HG03558 (cell line): ENCODE measurements at regions not wholly inside any gene's neighbourhood (a gene's known extent, or its start where the extent isn't known, plus 50 kb on each side); places are given as distances from the start of the nearest gene placed in this dataset.
"Not testable (repeated sequence)": the region's sequence is repeated elsewhere in the genome, so short reads cannot be mapped to it uniquely, and the experiment has no call there.

ENCODE experiments used
- ATAC-seq: cut with Tn5 transposase; IDR thresholded peaks from one replicate; pipeline ENCODE4 v1.9.1; 2021; ENCODE audit warnings: moderate number of reproducible peaks; ENCODE audit not compliant: unreplicated experiment; ENCODE audit errors: extremely low read depth

DNA sequence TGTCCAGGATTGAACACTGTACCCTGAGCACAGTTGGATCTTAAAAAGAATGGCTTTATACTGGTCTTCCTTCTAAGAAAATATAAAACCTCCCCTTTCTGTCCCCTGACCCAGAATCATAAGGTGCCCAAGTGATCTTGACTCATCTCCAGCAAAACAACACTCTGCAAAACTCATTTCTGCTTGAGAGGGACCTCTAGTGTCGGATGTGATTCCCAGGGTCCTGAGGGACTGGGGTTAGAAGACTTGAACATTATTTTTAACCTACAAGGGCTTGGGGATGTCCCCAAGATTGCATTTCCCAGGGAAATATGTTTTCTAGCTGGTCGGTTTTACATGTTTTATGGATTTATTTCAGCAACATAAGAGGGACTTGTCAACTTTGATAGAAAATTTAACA lies 1318.5 kb upstream of the CELF4 start:
- no peak for ATAC-seq

DNA sequence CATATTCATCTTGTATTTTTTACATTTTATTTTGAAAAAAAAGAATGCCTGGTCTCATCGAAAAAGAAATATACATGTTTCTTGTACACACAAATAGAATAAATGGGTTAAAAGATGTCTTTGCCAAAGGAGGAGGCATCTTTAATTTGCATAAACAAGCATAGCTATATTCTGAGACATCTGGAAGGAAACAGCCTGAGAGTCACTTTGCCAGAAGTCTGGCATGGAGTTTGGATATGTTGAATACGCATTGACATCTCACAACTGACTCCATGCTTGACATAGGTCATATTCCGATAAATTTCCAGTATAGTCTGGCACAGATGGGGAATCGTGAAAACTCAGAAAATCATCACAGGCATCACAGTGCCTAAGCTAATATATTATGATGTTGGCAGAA lies 1317.5 kb upstream of the CELF4 start:
- no peak for ATAC-seq

DNA sequence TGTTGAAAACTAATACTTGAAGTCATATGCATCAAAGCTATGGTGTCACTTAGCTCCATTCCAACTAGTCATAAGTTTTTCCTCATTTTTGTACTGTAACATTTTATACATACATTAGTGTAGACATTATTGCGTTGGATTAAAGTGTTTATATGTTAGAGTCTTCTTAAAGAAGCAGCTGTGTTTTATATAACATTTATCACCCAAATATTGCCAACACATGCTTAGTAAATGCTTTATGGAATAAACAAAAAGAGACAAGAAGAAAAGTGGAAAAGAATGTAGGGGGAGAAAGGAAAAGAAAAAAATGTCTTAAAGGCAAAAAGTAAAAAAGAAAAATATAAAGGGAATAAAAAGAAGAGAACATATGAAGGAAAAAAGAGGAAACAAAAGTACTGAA lies 1314.3 kb upstream of the CELF4 start:
- ATAC-seq, result no peak

DNA sequence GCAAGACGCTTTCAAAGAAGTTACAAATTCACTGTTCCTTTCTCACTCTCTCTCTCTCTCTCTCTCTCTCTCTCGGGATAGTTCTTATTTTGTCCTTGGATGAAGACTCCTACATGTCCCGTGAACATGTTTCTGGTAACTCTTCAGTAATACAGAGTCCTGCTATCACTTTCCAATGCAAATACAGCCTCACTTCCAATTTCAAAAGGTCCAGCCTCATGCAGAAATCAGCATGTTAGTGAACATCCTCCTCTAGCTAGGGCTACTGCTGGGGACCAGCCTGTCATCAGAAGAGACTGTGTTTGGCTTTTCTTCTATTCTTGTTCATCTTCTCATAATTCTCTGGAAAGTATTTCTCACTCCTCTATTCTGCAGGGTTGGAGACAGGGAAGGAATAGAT lies 1306.7 kb upstream of the CELF4 start:
- ATAC-seq, result no peak

DNA sequence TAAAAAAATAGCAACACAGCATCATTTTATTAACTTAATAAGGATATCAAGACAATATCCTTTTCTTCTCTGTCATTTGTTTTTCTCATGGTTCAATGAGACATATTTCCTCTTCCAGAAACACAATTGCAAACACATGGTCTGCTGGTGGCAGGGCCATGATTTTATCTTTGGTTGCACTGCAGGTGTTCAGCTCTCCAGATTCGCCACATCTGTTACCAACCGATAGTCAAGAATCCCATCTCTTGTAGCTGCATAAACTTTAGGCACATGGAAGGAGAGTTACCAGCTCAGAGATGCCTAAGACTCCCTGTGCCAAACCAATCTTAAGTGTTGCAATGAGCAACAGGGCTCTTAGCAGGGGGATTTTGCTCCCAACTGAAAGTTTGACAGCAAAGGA lies 1303.2 kb upstream of the CELF4 start:
- no peak for ATAC-seq

DNA sequence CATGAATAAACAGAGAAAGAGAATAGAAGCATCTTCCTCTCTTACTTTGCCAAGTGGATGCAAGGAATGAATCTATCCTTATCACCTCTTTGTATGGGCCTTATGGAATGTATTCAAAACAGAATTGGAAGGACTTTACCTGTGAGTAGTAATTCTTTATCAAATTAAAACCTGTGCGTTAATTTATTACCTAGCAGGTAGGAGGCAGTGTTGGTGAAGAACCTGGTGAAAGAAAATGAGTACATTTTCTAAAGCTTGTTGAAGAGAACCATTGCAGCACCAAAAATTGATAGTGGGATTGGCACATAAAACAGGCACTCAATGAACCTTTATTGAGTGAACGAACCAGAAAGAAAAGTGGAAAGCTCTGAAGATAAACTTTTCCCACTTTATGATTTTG lies 1302.1 kb upstream of the CELF4 start:
- no peak for ATAC-seq

DNA sequence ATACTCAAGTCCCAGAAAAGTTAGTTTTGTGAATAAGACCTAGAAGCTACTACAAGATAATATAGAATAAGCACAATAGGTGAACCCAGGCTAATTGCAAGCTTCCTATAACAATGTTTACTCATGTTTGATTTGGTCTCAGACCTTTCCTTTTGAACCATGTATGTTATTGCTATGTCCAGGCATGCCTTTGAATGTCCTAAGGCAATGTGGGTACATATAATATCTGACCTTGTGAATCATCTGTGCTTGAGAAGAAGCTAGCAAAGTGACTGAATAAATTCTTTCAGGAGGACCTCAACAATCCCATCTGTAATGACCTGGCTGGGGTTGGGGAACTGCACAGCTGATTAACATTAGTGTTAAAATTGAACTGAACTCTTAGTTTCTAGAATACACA lies 1285.9 kb upstream of the CELF4 start:
- no peak for ATAC-seq

DNA sequence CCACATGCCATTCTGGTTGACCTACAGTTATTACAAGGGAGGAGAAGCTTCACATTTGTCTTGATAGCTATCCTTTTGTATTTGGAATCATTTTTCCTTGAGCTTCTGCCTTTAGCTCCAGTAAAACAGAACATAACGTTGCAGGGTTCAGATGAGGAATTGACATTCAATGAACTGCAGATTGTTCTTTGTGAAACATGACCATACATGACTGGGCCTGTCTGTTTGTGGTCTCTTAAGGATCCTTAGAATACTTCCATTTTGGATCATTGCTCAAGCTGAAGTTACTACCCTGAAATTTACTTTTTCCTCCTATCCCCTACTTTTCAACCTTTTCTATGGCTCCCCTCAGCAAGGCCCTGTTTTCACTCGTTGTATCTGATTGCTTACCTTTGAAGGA lies 1281.7 kb upstream of the CELF4 start:
- ATAC-seq, result no peak

DNA sequence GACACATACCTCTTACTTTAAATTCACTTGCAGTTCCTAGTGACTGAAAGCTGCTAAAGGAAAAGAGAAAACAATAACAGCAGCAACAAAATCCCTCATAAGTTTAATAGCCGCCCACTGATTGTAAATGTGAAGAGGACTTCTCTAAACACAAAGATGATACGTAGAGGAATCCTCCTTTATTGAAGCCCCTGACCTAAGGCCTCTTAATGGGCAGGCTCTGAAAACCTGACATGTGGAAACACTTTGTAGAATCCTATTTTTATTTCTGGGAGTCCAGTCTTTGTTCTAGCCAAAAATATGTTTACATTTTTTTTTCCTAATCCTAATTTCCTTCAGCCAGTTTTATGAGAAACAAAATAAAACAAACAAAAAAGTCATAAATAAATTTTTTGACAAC lies 1277.7 kb upstream of the CELF4 start:
- no peak for ATAC-seq

DNA sequence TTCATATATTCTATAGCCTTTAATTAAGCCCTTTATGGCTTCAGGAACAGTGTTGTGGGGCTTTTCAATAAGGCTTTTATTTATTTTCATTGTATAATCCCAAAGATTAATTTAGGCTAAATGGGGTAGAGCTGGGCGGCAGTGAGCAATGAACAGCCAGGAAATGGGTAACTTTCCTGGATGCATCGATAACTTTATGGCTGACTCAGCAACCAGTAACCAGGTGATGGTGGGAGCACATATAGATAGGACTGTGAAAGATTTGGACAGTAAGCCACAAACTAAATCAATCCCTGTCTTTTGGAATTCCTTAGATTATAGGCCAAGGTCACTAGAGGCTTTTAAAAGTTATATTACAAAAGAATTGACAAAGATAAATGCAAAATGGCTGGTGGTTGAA lies 1260.6 kb upstream of the CELF4 start:
- ATAC-seq, result no peak

DNA sequence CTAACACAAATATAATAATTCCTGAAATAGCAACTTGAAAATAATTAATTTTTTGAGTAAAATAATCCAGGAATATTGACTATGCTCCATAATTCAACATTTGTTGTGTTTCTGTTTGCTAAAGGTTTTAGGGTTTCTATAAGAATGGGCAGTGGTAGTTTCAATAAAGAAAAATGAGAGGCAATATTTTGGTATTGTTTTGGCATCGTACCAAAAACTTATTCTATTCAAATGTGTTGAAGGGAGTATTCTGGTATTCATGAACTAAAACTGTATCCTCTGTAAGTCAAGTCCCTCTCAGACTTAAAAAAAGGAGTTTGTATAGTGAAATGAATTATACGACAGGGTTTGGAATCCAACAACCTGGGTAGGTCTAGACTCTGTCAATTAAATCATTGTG lies 1245.6 kb upstream of the CELF4 start:
- ATAC-seq, result no peak

DNA sequence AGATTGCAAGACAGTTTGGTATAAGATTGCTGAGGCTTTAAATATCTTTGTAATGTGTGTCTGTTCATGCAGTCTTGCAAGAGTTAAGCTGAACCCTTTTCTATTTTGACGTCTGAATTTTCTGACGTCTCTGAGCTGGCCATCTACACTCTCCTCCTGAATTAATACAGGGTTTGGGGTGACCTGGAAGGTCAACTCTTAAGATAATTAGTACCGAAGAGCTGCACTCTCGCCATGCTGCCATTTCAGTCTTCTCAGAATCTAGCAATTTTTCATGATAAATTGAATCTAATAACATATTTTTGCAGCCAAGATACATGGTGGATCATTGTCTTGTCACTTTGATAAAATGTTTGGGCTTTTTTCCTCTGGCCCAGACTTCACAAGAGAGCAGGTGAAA lies 1245.2 kb upstream of the CELF4 start:
- no peak for ATAC-seq

DNA sequence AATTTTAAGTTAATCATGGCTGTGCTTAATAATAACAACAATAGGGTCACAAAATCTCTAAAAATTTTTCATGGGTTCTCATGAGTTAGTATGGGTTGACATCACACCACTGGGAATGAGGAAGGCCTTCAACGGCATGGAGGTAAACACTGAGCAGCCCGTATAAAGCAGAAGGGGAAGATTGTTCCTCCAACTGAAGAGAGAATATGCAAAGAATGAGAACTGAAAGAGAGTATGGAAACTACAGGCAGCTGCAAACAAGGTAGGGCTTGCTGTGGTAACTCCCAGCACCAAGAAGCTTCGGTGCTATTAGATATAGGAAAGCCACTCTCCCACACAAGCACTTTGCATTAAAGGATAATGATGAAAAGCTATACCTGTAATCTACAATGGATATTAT lies 1242.3 kb upstream of the CELF4 start:
- ATAC-seq, result no peak

DNA sequence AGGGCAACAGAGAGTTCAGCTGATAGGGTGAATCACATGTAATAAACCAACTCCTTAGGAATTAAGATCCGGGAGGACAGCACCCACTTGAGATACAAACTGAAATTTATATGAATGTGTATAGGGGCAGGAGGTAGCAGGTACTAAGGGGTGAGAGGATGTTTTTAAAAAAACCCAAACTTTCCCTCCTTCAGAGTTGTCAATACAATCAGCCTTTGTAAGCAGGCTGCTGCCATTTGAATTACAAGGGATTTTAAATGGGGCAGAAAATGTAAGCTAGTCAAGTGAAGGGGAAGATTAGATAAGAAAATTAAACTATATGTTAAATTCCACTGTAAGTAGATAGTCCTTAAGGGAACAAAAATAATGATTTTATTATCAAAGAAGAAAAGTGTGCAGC lies 1239.7 kb upstream of the CELF4 start:
- ATAC-seq, result no peak

DNA sequence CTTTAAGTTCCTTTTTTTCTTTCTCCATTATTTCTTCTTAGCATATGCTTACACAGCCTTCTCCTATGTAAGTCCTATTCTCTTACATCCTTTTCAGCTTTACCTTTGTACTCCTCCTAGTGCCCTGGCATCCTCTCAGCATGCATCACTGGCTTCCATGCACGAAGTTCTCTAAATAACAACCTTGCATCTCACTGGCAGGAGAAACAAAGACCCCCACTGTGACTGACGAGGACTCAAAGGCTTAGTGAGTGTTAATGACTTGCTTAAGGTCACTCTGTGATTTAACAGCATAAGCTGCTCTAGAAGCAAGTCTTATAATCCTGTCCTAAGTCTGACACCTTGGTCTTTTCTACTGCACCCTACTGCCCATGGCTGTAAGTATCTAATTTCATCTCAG lies 1236.0 kb upstream of the CELF4 start:
- ATAC-seq, result no peak

DNA sequence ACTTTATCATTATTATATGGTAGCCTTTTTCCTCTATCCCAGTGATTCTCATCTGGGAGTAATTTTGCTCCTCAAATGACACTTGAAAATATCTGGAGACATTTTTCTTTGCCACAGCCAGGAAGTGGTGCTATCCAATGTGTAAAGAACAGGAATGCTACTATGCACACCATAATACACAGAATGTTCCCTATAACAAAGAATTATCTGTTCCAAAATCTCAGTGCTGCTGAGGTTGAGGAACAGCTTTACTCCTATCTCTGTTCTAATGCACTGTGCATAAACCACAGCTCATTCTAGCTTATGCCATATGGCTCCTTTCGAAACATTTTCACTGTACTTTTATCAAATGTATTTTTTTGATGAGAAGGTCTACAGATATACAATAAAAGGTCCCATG lies 1231.2 kb upstream of the CELF4 start:
- no peak for ATAC-seq

DNA sequence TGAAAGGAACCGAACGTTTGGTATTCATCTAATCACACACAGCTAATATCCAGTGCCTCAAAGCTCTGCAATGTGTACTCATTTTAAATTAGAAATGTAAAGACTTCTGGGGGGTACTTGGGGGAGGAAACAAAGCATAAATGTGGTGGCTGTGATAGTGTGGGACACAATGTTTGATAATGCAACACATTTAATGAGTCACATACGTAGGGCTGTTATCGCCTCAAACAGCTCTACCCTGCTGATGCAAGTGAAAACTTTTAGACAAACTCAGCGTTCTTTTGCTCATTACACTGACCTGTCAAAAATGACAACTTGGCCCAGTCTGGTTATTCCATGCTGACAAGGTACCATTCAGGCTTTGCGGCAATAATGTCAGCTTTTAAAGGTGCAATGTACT lies 1227.1 kb upstream of the CELF4 start:
- ATAC-seq, result no peak

DNA sequence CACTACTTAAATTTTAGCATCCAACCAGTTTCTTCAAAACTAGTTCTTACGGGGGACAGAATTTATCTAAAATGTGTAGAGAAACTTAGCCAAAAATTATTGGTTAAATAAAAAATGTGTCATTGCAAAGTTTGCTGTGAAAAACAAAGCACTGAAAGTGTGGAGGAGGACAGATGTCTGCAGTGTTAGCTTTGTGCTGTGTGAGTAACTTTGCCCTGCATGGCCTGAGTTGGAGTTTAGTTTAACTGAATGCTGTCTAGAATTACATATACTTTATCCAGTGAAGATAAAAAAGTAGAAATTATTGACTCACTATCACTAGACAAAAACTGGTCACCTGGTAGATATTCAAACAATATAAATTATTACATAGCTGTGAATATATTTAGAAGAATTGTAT lies 1225.2 kb upstream of the CELF4 start:
- ATAC-seq, result no peak

DNA sequence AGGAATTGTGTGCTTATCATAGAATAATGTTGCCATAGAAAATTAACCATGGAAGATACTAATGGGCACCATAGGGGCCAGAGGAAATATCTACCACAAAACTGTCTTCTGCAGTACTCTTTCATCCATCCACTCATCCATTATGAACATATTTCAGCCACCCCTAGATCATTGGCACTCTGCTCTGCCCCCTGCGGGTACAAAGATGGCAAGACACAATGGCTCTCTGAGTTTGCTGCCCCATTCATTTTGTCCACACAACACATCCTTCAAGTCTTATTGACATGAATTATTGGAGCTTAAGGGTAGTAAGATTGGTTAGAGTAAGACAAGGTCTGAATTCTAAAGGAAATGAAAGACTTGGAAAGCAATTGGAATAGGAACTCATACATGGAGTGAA lies 1224.7 kb upstream of the CELF4 start:
- no peak for ATAC-seq

DNA sequence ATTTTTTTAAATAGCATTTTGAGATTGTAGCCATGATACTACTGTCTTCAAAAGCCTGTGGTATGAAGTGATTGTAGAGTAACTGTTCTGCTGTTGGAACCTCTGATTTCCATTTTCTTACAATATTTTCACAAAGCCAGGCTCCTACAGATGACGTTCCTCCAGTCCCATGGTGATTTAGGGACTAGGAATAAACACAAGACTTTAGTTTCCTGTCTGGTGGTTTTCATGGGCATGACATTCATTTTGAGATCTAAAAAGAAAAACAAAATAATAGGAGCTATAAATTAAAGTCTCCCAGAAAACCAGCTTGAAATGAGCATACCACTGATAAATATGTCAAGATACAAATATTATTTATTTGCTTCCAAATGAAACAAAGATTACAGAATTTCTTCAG lies 1223.5 kb upstream of the CELF4 start:
- no peak for ATAC-seq

DNA sequence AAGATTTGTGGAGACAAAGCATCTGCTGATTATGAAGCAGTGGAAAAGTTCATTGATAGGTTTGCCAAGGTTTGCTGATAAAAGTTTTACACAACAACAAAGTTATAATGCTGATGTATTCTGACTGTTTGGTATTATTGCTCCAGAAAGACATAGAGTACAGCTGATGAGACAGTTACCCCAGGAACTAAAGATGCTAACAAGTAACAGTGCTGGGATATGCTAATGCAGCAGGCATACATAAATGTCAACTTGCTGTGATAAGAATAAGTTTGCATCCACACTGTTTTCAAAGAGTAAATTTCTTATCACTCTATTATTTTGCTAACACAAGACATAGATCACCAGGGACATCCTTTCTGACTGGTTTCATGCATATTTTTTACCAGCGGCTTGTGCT lies 1221.3 kb upstream of the CELF4 start:
- no peak for ATAC-seq

DNA sequence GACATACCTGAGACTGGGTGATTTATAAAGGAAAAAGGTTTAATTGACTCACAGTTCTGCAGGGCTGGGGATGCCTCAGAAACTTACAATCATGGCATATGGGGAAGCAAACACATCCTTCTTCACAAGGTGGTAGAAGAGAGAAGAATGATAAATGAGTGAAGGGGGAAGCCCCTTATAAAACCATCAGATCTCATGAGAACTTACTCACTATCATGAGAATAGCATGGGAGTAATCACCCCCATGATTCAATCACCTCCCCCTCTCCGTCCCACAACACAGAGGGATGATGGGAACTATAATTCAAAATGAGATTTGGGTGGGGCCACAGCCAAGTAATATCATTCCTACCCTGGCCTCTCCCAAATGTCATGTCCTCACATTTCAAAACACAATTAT lies 1206.0 kb upstream of the CELF4 start:
- not testable (repeated sequence) for ATAC-seq

DNA sequence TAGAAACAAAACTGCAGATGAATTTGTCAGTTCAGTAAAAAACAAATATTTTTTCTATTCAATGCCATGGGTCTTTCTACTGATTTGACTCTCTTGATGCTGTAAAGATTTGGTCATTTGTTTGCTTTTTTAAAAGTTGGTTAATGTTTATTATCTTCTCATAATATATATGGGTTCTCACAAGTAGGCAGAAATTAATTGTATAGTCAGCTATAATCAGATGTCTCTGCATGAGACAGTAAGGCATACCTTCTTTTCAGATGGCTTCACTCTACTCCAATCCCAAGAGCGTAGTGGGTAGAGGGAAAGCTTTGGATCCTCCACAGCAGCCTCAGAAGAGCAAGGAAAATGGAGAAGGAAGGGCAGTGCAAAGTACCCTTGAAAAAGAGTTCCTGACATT lies 1202.9 kb upstream of the CELF4 start:
- ATAC-seq, result no peak

DNA sequence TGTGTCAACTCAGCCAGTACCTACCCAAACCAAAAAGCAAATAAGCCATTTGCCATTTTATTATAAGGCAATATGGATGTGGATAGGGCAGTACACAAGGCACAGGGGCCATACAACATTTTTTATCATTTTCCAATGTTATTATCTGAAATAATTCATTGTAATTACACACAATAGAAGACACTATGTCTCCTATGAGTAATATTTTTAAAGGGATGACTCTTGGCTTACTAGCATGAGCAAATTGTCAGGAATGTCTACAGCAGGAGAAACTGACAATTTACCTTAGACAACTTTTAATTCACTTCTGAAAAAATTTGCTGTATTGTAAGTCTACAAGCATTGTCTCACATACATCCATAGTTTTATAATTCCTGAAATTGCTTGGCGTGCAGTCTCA lies 1193.9 kb upstream of the CELF4 start:
- ATAC-seq, result no peak
